Astrocyte of the hippocampus (primary cell): ENCODE measurements at regions not wholly inside any gene's neighbourhood (a gene's known extent, or its start where the extent isn't known, plus 50 kb on each side); places are given as distances from the start of the nearest gene placed in this dataset.

Experiments used
- DNase-seq: peaks from one replicate; pipeline ENCODE4 v3.0.0; 2011; ENCODE audit warnings: low read depth, low spot score

- no peak for DNase-seq
Measured at GRCh38 chr10:83164156-83164555, 975.2 kb upstream of the GHITM start.

GRCh38 chr10:83165265-83165664, 974.0 kb upstream of the GHITM start:
- no peak for DNase-seq

- peak; percentile 31 for DNase-seq
Measured at GRCh38 chr10:83166344-83166743, 973.0 kb upstream of the GHITM start.

- DNase-seq, result no peak
Measured at GRCh38 chr10:83167081-83167480, 972.2 kb upstream of the GHITM start.

- no peak for DNase-seq
Measured at GRCh38 chr10:83176901-83177300, 962.4 kb upstream of the GHITM start.

GRCh38 chr10:83178526-83178925, 960.8 kb upstream of the GHITM start:
- DNase-seq, result no peak

- no peak for DNase-seq
Measured at GRCh38 chr10:83179371-83179770, 959.9 kb upstream of the GHITM start.

- DNase-seq, result peak; percentile 59
Measured at GRCh38 chr10:83182076-83182475, 957.2 kb upstream of the GHITM start.

GRCh38 chr10:83184641-83185040, 954.7 kb upstream of the GHITM start:
- peak; percentile 2 for DNase-seq

GRCh38 chr10:83190614-83191013, 948.7 kb upstream of the GHITM start:
- no peak for DNase-seq

GRCh38 chr10:83193026-83193425, 946.3 kb upstream of the GHITM start:
- DNase-seq, result no peak

- DNase-seq, result no peak
Measured at GRCh38 chr10:83195021-83195420, 944.3 kb upstream of the GHITM start.

- DNase-seq, result no peak
Measured at GRCh38 chr10:83199374-83199773, 939.9 kb upstream of the GHITM start.

- DNase-seq, result no peak
Measured at GRCh38 chr10:83205861-83206260, 933.4 kb upstream of the GHITM start.

GRCh38 chr10:83212632-83213334, 926.5 kb upstream of the GHITM start:
- peak; percentile 54 for DNase-seq

GRCh38 chr10:83214136-83214535, 925.2 kb upstream of the GHITM start:
- DNase-seq, result no peak

- no peak for DNase-seq
Measured at GRCh38 chr10:83218205-83218604, 921.1 kb upstream of the GHITM start.

GRCh38 chr10:83222300-83222699, 917.0 kb upstream of the GHITM start:
- no peak for DNase-seq

GRCh38 chr10:83222832-83223742, 916.2 kb upstream of the GHITM start:
- no peak for DNase-seq

- no peak for DNase-seq
Measured at GRCh38 chr10:83225781-83226180, 913.5 kb upstream of the GHITM start.

- no peak for DNase-seq
Measured at GRCh38 chr10:83229991-83230390, 909.3 kb upstream of the GHITM start.

- DNase-seq, result no peak
Measured at GRCh38 chr10:83233691-83234090, 905.6 kb upstream of the GHITM start.

GRCh38 chr10:83248106-83248631, 891.1 kb upstream of the GHITM start:
- no peak for DNase-seq
